Activated B cell treated with CpG ODN at 0.5 μM for 24 hours (primary cell): ENCODE measurements at regions not wholly inside any gene's neighbourhood (a gene's known extent, or its start where the extent isn't known, plus 50 kb on each side); places are given as distances from the start of the nearest gene placed in this dataset.

Experiments
- ATAC-seq: fragments of 200-7000 bp; cut with Tn5 transposase; one replicate; pipeline ENCODE4 v1.10.0; 2021; ENCODE audit warnings: low read depth, mild to moderate bottlenecking, moderate library complexity
- CTCF ChIA-PET: fragments of 350-600 bp; sonication (Branson Sonifier 250); formaldehyde crosslinking; loops from one replicate; lab custom pipeline; 2021; ENCODE audit warnings: antibody characterized with exemption; lab: Charles Lee
- POLR2A ChIA-PET: fragments of 350-600 bp; sonication (Branson Sonifier 250); formaldehyde crosslinking; loops from one replicate; lab custom pipeline; 2021; ENCODE audit warnings: antibody characterized with exemption; lab: Charles Lee
- DNase-seq: peaks from one replicate; pipeline ENCODE4 v3.0.0; 2022
- H3K27ac Mint-ChIP-seq: one replicate; pipeline ENCODE4 v1.8.0; 2020; ENCODE audit warnings: mixed read lengths
- H3K27me3 Mint-ChIP-seq: one replicate; pipeline ENCODE4 v1.8.0; 2021; ENCODE audit warnings: mixed read lengths
- H3K36me3 Mint-ChIP-seq: one replicate; pipeline ENCODE4 v1.8.0; 2021; ENCODE audit warnings: low read depth, mixed read lengths
- H3K4me1 Mint-ChIP-seq: one replicate; pipeline ENCODE4 v1.8.0; 2021; ENCODE audit warnings: mixed read lengths
- H3K4me3 Mint-ChIP-seq: one replicate; pipeline ENCODE4 v1.8.0; 2020; ENCODE audit warnings: mild to moderate bottlenecking, mixed read lengths
- H3K9me3 Mint-ChIP-seq: one replicate; pipeline ENCODE4 v1.8.0; 2020; ENCODE audit warnings: mixed read lengths
- intact Hi-C: fragments of 100-400 bp; cut with micrococcal nuclease; formaldehyde crosslinking; loops from one replicate; pipeline ENCODE4 v1.15.1; 2024
- TF ChIP-seq, protein P1 (sequence below): fragments of 200-600 bp; IDR thresholded peaks from one replicate; pipeline ENCODE4 v1.8.0; 2022; ENCODE audit warnings: antibody characterized with exemption, mild to moderate bottlenecking

DNA sequence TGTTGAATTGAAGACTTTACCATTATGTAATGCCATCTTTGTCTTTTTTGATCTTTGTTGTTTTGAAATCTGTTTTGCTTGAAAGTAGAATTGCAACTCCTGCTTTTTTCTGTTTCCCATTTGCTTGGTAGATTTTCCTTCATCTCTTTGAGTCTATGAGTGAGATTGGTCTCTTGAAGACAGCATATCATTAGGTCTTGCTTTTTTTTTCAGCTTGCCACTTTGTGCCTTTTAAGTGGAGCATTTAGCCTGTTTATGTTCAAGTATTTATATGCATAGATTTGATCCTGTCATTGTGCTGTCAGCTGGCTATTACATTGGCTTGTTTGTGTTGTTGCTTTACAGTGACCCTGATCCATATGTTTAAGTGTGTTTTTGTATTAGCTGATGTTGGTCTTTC is 131.8 kb downstream of the ZIC1 start:
- Mint-ChIP-seq H3K4me3 (no peak overlapping the region), H3K4me1 (no peaks in the 10 kb centered on the region), H3K27ac (no peak overlapping the region), H3K36me3 (no peaks in the 10 kb centered on the region), H3K9me3 (peaks cover 17% of the 10 kb centered on the region), H3K27me3 (no peaks in the 10 kb centered on the region)
- ATAC-seq (no peak), DNase-seq (no peak)
- intact Hi-C loops: no loop called here
- TF ChIP-seq, protein P1, sequence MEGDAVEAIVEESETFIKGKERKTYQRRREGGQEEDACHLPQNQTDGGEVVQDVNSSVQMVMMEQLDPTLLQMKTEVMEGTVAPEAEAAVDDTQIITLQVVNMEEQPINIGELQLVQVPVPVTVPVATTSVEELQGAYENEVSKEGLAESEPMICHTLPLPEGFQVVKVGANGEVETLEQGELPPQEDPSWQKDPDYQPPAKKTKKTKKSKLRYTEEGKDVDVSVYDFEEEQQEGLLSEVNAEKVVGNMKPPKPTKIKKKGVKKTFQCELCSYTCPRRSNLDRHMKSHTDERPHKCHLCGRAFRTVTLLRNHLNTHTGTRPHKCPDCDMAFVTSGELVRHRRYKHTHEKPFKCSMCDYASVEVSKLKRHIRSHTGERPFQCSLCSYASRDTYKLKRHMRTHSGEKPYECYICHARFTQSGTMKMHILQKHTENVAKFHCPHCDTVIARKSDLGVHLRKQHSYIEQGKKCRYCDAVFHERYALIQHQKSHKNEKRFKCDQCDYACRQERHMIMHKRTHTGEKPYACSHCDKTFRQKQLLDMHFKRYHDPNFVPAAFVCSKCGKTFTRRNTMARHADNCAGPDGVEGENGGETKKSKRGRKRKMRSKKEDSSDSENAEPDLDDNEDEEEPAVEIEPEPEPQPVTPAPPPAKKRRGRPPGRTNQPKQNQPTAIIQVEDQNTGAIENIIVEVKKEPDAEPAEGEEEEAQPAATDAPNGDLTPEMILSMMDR: no peak
- ChIA-PET POLR2A (no interaction called here), CTCF (no interaction called here)

DNA sequence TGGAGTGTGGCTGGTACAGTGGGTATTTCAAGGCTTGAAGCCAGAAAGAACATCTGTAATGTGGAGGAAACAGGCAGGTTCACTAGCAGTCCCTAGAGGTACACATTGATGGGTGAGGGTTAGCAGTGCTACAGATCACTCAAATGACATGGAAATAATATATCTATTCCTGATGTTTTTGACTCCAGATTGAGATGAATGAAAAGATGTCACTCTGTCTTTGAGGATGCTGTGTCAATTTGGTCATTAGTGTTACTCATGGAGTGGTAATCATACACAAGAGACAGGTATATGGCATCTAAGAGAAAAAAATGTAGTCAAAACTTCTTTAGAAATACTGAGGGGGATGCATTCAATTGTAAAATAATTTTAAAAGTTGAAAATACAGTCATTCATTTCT is 135.1 kb downstream of the ZIC1 start:
- POLR2A ChIA-PET: no interaction called here
- DNase-seq (no peak), ATAC-seq (no peak)
- TF ChIP-seq, protein P1: no peak
- CTCF ChIA-PET: no interaction called here
- intact Hi-C loops: no loop called here
- H3K36me3 Mint-ChIP-seq: no peaks in the 10 kb centered on the region
- H3K27me3 Mint-ChIP-seq: no peaks in the 10 kb centered on the region
- H3K4me1 Mint-ChIP-seq: no peaks in the 10 kb centered on the region
- no peak overlapping the region for H3K27ac Mint-ChIP-seq
- H3K4me3 Mint-ChIP-seq: no peak overlapping the region
- peaks cover 20% of the 10 kb centered on the region for H3K9me3 Mint-ChIP-seq

DNA sequence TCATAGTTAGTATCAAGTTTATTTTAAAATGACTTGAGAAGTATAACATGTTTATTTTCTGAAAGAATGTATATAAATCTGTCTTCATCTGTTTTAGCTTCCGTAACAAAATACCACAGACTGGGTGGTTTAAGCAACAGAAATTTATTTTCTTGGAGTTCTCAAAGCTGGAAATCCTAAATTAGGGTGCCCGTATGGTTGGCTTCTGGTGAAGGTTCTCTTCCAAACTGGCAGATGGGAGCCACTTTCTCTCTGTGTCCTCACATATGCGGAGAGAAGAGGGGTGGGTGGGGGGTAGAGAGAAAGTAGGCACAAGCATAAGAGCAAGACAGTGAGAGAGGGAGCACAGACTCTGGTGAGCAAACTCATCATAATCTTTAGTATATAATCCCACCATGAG is 142.3 kb downstream of the ZIC1 start:
- H3K27ac Mint-ChIP-seq: no peak overlapping the region
- H3K4me1 Mint-ChIP-seq: no peaks in the 10 kb centered on the region
- no peak overlapping the region for H3K4me3 Mint-ChIP-seq
- ATAC-seq (no peak), DNase-seq (no peak)
- TF ChIP-seq, protein P1: no peak
- CTCF ChIA-PET: no interaction called here
- POLR2A ChIA-PET: no interaction called here
- intact Hi-C loops: no loop called here
- no peaks in the 10 kb centered on the region for H3K27me3 Mint-ChIP-seq
- peaks cover 4% of the 10 kb centered on the region for H3K9me3 Mint-ChIP-seq
- H3K36me3 Mint-ChIP-seq: no peaks in the 10 kb centered on the region

DNA sequence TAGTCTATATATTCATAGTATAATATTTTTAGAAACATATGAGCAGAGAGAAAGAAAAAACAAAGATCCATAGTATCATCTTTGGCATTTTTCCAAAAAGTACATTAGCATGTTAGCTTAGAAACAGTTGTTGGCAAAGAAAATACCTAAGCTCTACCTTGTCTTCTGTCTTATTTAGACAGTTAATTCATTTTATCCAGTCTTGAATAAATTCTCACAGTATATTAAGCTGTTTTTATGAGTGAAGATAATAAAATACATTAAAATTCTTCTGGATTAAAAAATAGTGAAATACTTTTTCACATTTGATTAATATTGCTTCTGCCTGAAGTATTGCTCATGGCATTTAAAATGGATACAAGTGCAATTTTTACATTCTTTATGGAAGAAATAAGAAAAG is 145.2 kb downstream of the ZIC1 start:
- no peak for DNase-seq
- TF ChIP-seq, protein P1: no peak
- ATAC-seq: no peak
- CTCF ChIA-PET: no interaction called here
- Mint-ChIP-seq H3K4me3 (no peak overlapping the region), H3K27me3 (no peaks in the 10 kb centered on the region), H3K4me1 (no peaks in the 10 kb centered on the region), H3K9me3 (peaks cover 2% of the 10 kb centered on the region), H3K36me3 (no peaks in the 10 kb centered on the region), H3K27ac (no peak overlapping the region)
- intact Hi-C loops: no loop called here
- POLR2A ChIA-PET: no interaction called here

DNA sequence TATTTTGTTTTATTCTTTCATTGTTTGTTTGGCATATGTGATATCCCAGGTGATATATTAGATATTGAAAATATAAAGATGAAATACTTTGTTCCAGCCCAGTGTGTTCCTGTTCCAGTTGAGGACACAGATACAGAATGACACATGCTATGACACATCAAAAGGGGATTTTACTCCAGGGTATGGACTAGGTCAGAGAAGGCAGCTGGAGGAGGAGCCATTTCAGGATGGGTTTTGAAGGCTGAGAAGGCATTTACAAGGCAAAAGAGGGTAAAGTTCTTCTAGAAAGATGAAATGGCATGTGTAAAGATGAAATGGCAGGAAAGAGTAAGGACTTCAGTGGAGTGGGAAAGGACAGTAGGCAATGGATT is 163.8 kb downstream of the ZIC1 start:
- Mint-ChIP-seq H3K4me3 (no peak overlapping the region), H3K27ac (no peak overlapping the region), H3K9me3 (no peaks in the 10 kb centered on the region), H3K27me3 (no peaks in the 10 kb centered on the region), H3K36me3 (no peaks in the 10 kb centered on the region), H3K4me1 (no peaks in the 10 kb centered on the region)
- no peak for DNase-seq
- ChIA-PET POLR2A (no interaction called here), CTCF (no interaction called here)
- TF ChIP-seq, protein P1: no peak
- ATAC-seq: no peak
- intact Hi-C loops: no loop called here
